PFSK-1 (cell line): ENCODE measurements at regions not wholly inside any gene's neighbourhood (a gene's known extent, or its start where the extent isn't known, plus 50 kb on each side); places are given as distances from the start of the nearest gene placed in this dataset.

Experiments
- FOXP2 ChIP-seq: optimal IDR thresholded peaks from 2 replicates; pipeline ENCODE3; 2011; ENCODE audit warnings: borderline replicate concordance, control low read depth, inconsistent platforms; ENCODE audit not compliant: insufficient read depth; ENCODE audit errors: extremely low read length, extremely low read depth
- POLR2AphosphoS5 ChIP-seq: IDR thresholded peaks from 2 replicates; pipeline ENCODE4 v1.6.1; 2012; ENCODE audit warnings: low read depth, mild to moderate bottlenecking, control low read depth, low read length, moderate library complexity
- SIN3A ChIP-seq: IDR thresholded peaks from 2 replicates; pipeline ENCODE4 v1.6.1; 2012; ENCODE audit warnings: mild to moderate bottlenecking, low read length, moderate library complexity, borderline replicate concordance; ENCODE audit not compliant: insufficient read depth
- TAF1 ChIP-seq: IDR thresholded peaks from 2 replicates; pipeline ENCODE4 v1.6.1; 2012; ENCODE audit warnings: low read length, control low read depth, borderline replicate concordance; ENCODE audit not compliant: insufficient read depth
- TF ChIP-seq, protein P1 (sequence below), 2 experiments: IDR thresholded peaks; 2 replicates each; pipeline versions ENCODE4 v1.6.1 to v1.8.0; 2011 to 2012; ENCODE audit warnings: low read depth in 2 of 2, low read length in 2 of 2, control low read depth in 1 of 2, inconsistent platforms in 1 of 2, mild to moderate bottlenecking in 1 of 2, moderate library complexity in 1 of 2; ENCODE audit not compliant: insufficient read depth in 1 of 2

DNA sequence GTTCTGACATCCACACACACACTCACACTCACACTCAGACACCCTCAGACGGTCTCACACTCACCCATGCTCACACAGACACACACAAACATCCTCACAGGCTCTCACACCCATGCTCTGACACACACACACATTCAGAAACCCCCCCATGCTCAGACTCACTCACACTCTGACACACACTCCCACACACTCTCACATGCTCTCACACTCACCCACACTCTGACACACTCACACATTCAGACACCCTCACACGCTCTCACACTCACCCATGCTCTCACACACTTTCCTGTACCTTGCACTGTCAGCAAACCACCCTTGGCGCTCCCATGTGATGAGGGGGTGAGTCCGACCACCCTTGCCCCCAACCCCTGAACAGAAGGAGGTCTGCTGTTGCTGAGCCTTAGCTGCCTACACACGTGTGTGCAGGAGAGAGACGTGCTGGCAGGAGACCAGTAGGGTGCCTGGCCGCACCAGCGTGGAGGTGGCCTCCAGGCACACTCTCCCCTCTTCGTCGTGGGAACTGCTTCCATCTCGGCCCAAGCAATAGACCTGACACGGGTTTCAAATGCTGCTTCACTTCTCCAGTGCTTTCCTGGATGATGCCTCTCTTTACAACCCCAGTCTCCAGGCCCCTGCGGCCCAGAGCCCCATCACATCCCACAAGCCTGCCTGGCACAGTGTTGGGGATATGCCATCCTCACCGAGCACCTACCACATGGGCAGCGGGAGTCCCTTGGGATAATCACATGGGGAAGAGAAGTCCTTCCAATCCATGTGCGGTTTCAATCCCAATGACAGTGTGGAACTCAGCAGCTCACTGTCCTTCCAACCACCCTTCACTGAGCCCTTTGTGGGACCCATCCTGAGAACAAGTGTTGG is 267.8 kb upstream of the FOXF1 start:
- TF ChIP-seq, protein P1, sequence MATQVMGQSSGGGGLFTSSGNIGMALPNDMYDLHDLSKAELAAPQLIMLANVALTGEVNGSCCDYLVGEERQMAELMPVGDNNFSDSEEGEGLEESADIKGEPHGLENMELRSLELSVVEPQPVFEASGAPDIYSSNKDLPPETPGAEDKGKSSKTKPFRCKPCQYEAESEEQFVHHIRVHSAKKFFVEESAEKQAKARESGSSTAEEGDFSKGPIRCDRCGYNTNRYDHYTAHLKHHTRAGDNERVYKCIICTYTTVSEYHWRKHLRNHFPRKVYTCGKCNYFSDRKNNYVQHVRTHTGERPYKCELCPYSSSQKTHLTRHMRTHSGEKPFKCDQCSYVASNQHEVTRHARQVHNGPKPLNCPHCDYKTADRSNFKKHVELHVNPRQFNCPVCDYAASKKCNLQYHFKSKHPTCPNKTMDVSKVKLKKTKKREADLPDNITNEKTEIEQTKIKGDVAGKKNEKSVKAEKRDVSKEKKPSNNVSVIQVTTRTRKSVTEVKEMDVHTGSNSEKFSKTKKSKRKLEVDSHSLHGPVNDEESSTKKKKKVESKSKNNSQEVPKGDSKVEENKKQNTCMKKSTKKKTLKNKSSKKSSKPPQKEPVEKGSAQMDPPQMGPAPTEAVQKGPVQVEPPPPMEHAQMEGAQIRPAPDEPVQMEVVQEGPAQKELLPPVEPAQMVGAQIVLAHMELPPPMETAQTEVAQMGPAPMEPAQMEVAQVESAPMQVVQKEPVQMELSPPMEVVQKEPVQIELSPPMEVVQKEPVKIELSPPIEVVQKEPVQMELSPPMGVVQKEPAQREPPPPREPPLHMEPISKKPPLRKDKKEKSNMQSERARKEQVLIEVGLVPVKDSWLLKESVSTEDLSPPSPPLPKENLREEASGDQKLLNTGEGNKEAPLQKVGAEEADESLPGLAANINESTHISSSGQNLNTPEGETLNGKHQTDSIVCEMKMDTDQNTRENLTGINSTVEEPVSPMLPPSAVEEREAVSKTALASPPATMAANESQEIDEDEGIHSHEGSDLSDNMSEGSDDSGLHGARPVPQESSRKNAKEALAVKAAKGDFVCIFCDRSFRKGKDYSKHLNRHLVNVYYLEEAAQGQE (IDR thresholded peaks at IDR 0.05; ENCODE audit: insufficient read depth in 1 of 2, low read depth in 2 of 2, low read length in 2 of 2): no peak
- no peak for TF ChIP-seq FOXP2
- TF ChIP-seq TAF1: no peak
- TF ChIP-seq POLR2AphosphoS5: no peak
- TF ChIP-seq SIN3A: no peak

DNA sequence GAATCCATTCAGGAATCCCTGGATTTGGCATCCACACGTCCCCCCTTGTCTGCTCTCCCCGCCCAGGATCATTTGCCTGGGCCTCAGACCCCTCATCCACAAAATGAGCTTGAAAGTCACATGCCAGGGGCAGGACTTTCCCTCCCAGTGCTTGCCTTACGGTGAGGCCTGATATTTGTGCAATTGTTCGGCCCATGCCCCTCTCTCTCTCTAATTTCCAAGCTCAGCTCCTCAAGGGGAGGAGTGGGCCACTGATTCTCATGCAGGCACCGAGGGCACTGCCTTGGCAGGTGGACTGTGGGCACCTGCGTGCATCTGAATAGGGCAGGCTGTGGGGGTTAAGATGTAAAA is 267.2 kb upstream of the FOXF1 start:
- TF ChIP-seq, protein P1 (IDR thresholded peaks at IDR 0.05; ENCODE audit: insufficient read depth in 1 of 2, low read depth in 2 of 2, low read length in 2 of 2): no peak
- no peak for TF ChIP-seq FOXP2
- no peak for TF ChIP-seq SIN3A
- TF ChIP-seq POLR2AphosphoS5: no peak
- TF ChIP-seq TAF1: no peak

DNA sequence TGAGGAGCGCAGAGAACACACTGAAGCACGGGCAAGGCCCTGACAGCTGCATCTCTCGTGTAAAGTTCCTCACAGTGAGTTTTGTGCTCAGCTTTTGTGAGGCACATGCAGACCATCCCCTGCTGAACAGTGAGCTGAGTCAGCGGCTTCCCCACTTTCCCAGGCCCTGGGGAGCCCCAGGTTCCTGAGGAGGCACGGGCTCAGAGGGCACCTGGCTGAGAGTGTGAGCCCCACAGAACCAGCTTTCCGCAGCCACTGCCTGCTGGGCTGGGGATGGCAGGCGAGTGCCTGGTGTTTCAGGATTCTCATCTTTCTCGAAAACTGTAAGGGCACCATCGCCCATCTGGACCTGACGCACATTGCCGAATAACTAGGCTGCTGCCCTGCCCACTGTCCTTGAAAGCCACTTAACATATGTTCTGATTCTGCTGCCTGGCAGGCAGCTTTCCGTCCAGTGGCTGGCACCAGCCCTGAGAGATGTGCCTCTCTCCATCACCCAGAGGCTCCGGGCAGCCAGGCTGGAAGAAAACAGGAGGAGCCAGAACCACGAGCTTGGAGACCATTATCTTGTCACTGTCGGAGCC is 266.7 kb upstream of the FOXF1 start:
- TF ChIP-seq POLR2AphosphoS5 (no peak), FOXP2 (no peak), SIN3A (no peak), TAF1 (no peak)
- TF ChIP-seq, protein P1 (IDR thresholded peaks at IDR 0.05; ENCODE audit: insufficient read depth in 1 of 2, low read depth in 2 of 2, low read length in 2 of 2): no peak

DNA sequence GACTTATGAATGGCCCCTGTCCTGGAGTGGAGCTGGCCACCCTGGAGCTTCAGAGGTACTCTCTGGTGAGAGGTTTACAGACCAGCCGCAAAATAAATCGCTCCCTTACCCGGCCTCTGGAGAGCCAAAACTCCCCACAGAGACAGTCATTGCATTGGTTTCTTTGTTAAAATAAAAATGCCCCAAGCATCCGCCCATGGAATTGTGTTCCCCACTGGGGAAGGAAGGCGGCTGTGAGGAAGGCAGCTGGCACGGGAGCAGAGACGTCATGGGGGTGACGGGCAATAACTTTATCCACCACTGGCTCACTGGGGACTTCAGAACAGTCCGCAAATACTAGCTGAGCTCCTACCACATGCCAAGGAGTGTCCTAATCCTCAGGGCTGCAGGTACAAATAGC is 266.2 kb upstream of the FOXF1 start:
- TF ChIP-seq, protein P1 (IDR thresholded peaks at IDR 0.05; ENCODE audit: insufficient read depth in 1 of 2, low read depth in 2 of 2, low read length in 2 of 2): no peak
- no peak for TF ChIP-seq TAF1
- TF ChIP-seq POLR2AphosphoS5: no peak
- no peak for TF ChIP-seq FOXP2
